ENCODE measurements at regions not wholly inside any gene's neighbourhood (a gene's known extent, or its start where the extent isn't known, plus 50 kb on each side); places are given as distances from the start of the nearest gene placed in this dataset.

DNA sequence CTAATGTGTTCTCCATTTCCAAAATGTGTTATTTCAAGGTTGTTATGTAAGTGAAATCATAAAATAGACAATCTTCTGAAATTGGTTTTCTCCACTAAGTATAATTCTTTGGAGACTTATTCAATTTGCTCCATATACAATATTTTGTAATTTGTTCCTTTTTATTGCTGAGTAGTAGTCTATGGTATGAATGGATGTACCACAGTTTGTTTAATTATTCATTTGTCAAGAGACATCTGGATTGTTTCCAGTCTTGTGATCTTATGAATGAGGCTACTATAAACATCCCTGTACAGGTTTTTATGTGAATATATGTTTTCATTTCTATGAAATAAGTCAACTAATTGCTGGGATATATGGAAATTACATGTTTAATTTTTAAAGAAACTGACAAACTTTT lies 652.6 kb upstream of the PLXNA2 start:
- TF ChIP-seq, protein P1, sequence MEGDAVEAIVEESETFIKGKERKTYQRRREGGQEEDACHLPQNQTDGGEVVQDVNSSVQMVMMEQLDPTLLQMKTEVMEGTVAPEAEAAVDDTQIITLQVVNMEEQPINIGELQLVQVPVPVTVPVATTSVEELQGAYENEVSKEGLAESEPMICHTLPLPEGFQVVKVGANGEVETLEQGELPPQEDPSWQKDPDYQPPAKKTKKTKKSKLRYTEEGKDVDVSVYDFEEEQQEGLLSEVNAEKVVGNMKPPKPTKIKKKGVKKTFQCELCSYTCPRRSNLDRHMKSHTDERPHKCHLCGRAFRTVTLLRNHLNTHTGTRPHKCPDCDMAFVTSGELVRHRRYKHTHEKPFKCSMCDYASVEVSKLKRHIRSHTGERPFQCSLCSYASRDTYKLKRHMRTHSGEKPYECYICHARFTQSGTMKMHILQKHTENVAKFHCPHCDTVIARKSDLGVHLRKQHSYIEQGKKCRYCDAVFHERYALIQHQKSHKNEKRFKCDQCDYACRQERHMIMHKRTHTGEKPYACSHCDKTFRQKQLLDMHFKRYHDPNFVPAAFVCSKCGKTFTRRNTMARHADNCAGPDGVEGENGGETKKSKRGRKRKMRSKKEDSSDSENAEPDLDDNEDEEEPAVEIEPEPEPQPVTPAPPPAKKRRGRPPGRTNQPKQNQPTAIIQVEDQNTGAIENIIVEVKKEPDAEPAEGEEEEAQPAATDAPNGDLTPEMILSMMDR (conservative IDR thresholded peaks at IDR 0.05 in 1 of 2, IDR thresholded peaks at IDR 0.05 in 1 of 2; ENCODE audit: extremely low read depth in 1 of 2, insufficient read depth in 1 of 2, low read depth in 1 of 2, low read length in 2 of 2), result no peak
- no peak for TF ChIP-seq EZH2 (IDR thresholded peaks at IDR 0.05; ENCODE audit: borderline replicate concordance, low read length)
